ENCODE measurements at regions not wholly inside any gene's neighbourhood (a gene's known extent, or its start where the extent isn't known, plus 50 kb on each side); places are given as distances from the start of the nearest gene placed in this dataset.

GRCh38 chr10:104516986-104517385, 124.1 kb upstream of the SORCS3 start:
- CTCF ChIA-PET: no interaction called here
- no peak overlapping the region for H3K4me2 ChIP-seq (ENCODE audit: control insufficient read depth, insufficient read depth)

More at GRCh38 chr10:104516986-104517385, 124.1 kb upstream of the SORCS3 start:
- FAIRE-seq (no peak), ATAC-seq (no peak), DNase-seq (ENCODE audit: low read depth, low spot score) (no peak)
- BruUV-seq (replicated peaks): no TSS peak
- in situ Hi-C loops (cut with MboI) (no loop called here), intact Hi-C loops (cut with micrococcal nuclease; ENCODE audit: unreplicated experiment) (no loop called here)
- no peak overlapping the region for H3K27ac ChIP-seq (ENCODE audit: control insufficient read depth, insufficient read depth)
- H4K20me1 ChIP-seq (ENCODE audit: control insufficient read depth, insufficient read depth): no peaks in the 10 kb centered on the region
- no peaks in the 10 kb centered on the region for H3K36me3 ChIP-seq (ENCODE audit: control insufficient read depth in 2 of 2, insufficient read depth in 2 of 2, low read length in 1 of 2)
- RAD21 ChIA-PET (ENCODE audit: unreplicated experiment): no interaction called here
- no peaks in the 10 kb centered on the region for H3K27me3 ChIP-seq (replicated peaks in 1 of 2; ENCODE audit: control insufficient read depth in 2 of 2, insufficient read depth in 2 of 2, low read length in 1 of 2)
- POLR2A ChIA-PET: no interaction called here
- 31% methylated on average over 2 of the region's 2 CpGs for WGBS (ENCODE audit: insufficient coverage, insufficient replicate concordance, low lambda C conversion rate, missing lambda C conversion rate)
- no peak overlapping the region for H2AFZ ChIP-seq (ENCODE audit: control insufficient read depth, low read depth, low read length)
- no peaks in the 10 kb centered on the region for H3K4me1 ChIP-seq (ENCODE audit: control insufficient read depth, insufficient read depth, low read length)
- no peak overlapping the region for H3K9ac ChIP-seq (ENCODE audit: control insufficient read depth, insufficient read depth, low read length)
- TF ChIP-seq HSF1 (IDR thresholded peaks at IDR 0.05; ENCODE audit: low read depth, low read length) (no peak), SIX5 (IDR thresholded peaks at IDR 0.05; ENCODE audit: low read depth, low read length, severe bottlenecking) (no peak), POLR2AphosphoS2 (IDR thresholded peaks at IDR 0.05; ENCODE audit: low read depth, low read length) (no peak), SREBF1 (IDR thresholded peaks at IDR 0.05; ENCODE audit: low read length) (no peak), IRF5 (IDR thresholded peaks at IDR 0.05; ENCODE audit: borderline replicate concordance) (no peak), PKNOX1 (IDR thresholded peaks at IDR 0.05) (no peak), RCOR1 (conservative IDR thresholded peaks at IDR 0.05; ENCODE audit: low read depth, low read length) (no peak), BMI1 (IDR thresholded peaks at IDR 0.05; ENCODE audit: borderline replicate concordance) (no peak), MLLT1 (IDR thresholded peaks at IDR 0.05) (no peak), CREM (IDR thresholded peaks at IDR 0.05; ENCODE audit: low read depth) (no peak), IRF4 (IDR thresholded peaks at IDR 0.05; ENCODE audit: low read depth, low read length) (no peak), WRNIP1 (IDR thresholded peaks at IDR 0.05; ENCODE audit: borderline replicate concordance, low read depth, low read length) (no peak), RB1 (IDR thresholded peaks at IDR 0.05; ENCODE audit: borderline replicate concordance) (no peak), GATAD2B (conservative IDR thresholded peaks at IDR 0.05; ENCODE audit: low read depth) (no peak), CHD1 (IDR thresholded peaks at IDR 0.05; ENCODE audit: low read depth, low read length) (no peak), SREBF2 (IDR thresholded peaks at IDR 0.05; ENCODE audit: low read length) (no peak), KLF5 (IDR thresholded peaks at IDR 0.05; ENCODE audit: partially characterized antibody) (no peak), IRF3 (IDR thresholded peaks at IDR 0.05) (no peak), RUNX3 (IDR thresholded peaks at IDR 0.05; ENCODE audit: low read length) (no peak), HDGF (IDR thresholded peaks at IDR 0.05) (no peak)
- H3K4me3 ChIP-seq: no peak overlapping the region
- H3K9me3 ChIP-seq (replicated peaks; ENCODE audit: control insufficient read depth, insufficient read depth, low read length): no peaks in the 10 kb centered on the region
- SMC1A ChIA-PET (ENCODE audit: uncharacterized antibody, unreplicated experiment): interaction anchor here (0.5 kb wide), 1 partner anchor 141 kb away, joined by 4 read pairs; no protein-coding TSS in a partner anchor
- no peaks in the 10 kb centered on the region for H3K79me2 ChIP-seq (ENCODE audit: control insufficient read depth, insufficient read depth, low read length)

Data from GM12878 (cell line).